SJCRH30 (cell line): ENCODE measurements at regions not wholly inside any gene's neighbourhood (a gene's known extent, or its start where the extent isn't known, plus 50 kb on each side); places are given as distances from the start of the nearest gene placed in this dataset.

ENCODE experiments used
- DNase-seq, 2 experiments: peaks; one replicate each; pipeline ENCODE4 v3.0.0-alpha.2; 2015 to 2020
- H3K27ac ChIP-seq: fragments of 250-450 bp; sonication (Bioruptor Pico); 2 replicates; pipeline ENCODE4 v1.5.1; 2020; ENCODE audit warnings: mild to moderate bottlenecking, moderate library complexity
- H3K27me3 ChIP-seq: fragments of 250-450 bp; sonication (Bioruptor Pico); 2 replicates; pipeline ENCODE4 v1.5.1; 2020; ENCODE audit warnings: mild to moderate bottlenecking, moderate library complexity
- H3K36me3 ChIP-seq: fragments of 250-450 bp; sonication (Bioruptor Pico); 2 replicates; pipeline ENCODE4 v1.5.1; 2020; ENCODE audit warnings: mild to moderate bottlenecking, moderate library complexity
- H3K4me1 ChIP-seq: fragments of 250-450 bp; sonication (Bioruptor Pico); 2 replicates; pipeline ENCODE4 v1.5.1; 2020; ENCODE audit warnings: mild to moderate bottlenecking, moderate library complexity
- H3K4me3 ChIP-seq: fragments of 250-450 bp; sonication (Bioruptor Pico); 2 replicates; pipeline ENCODE4 v1.5.1; 2020; ENCODE audit warnings: mild to moderate bottlenecking, moderate library complexity
- H3K9me3 ChIP-seq: fragments of 250-450 bp; sonication (Bioruptor Pico); replicated peaks from 2 replicates; pipeline ENCODE4 v1.5.1; 2020; ENCODE audit warnings: mild to moderate bottlenecking, moderate library complexity

DNA sequence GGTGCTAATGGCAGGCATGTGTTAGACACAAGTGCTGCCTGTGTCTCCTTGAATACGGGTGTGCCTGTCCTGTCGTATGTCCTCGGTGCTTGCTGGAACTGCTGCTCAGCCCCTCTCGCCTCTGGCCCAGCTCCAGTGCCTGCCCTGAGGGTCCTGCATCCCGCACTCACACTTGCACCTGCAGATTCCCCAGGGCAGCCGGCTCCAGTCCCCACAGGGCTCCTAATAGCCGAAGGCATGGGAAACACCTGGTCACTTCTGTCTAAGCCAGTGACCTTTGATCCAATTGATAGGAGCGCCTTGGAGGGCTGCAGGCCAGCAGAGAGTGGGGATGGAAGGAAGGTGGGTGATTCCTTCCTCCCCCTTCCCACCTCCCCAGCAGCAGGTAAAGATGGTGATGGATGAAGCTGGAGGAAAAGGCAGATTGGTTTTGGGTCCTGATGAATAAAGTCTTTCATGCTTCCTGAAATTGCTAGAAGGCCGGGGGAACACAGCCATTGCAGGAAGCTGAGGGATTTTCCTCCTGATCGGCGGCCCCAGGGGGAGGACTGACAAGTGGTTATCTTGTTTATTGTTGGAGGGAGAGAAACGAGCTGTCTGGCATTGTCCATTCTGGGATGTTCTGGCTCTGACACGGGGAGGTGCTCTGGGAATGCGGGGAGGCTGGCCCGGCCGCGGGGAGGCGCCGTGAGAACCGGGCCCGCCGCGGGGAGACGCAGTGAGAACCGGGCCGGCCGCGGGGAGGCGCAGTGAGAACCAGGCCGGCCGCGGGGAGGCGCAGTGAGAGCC, 110.9 kb upstream of the B3GAT1 start:
- Histone ChIP-seq H3K9me3 (no peaks in the 10 kb centered on the region), H3K27ac (no peak overlapping the region), H3K27me3 (peaks cover 10% of the 10 kb centered on the region; the same call in 1 of the 2 replicates), H3K4me3 (no peak overlapping the region), H3K36me3 (no peaks in the 10 kb centered on the region), H3K4me1 (no peaks in the 10 kb centered on the region)
- no peak for DNase-seq

- no peaks in the 10 kb centered on the region for H3K4me1 ChIP-seq
- peaks cover 10% of the 10 kb centered on the region; the same call in 1 of the 2 replicates for H3K27me3 ChIP-seq
- H3K4me3 ChIP-seq: no peak overlapping the region
- no peak overlapping the region for H3K27ac ChIP-seq
- H3K36me3 ChIP-seq: no peaks in the 10 kb centered on the region
- no peak for DNase-seq
- H3K9me3 ChIP-seq: no peaks in the 10 kb centered on the region
These were observed 109.6 kb upstream of the B3GAT1 start for GRCh38 chr11:134521452-134522289.

DNA sequence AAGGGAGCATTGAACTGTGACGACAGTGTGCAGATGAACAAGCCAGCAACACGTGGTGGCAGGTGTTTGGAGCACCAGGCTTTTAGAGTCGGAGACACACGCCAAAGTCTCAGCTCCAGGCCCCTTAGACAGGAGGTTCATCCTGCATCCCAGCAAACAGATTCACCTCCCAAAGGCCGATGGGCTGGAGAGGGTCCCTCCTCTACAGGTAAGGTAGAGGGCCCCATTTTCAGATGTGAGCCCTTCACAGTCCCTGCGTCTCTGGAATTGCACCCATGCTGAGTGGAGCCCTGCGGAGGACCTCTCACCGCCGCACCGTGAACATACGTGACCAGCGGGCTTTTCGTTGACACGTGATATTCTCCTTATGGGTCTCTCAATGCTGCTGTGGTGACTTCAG, 109.0 kb upstream of the B3GAT1 start:
- Histone ChIP-seq H3K4me3 (no peak overlapping the region), H3K27ac (no peak overlapping the region), H3K36me3 (no peaks in the 10 kb centered on the region), H3K4me1 (no peaks in the 10 kb centered on the region), H3K9me3 (no peaks in the 10 kb centered on the region), H3K27me3 (peaks cover 10% of the 10 kb centered on the region; the same call in 1 of the 2 replicates)
- DNase-seq: no peak

DNA sequence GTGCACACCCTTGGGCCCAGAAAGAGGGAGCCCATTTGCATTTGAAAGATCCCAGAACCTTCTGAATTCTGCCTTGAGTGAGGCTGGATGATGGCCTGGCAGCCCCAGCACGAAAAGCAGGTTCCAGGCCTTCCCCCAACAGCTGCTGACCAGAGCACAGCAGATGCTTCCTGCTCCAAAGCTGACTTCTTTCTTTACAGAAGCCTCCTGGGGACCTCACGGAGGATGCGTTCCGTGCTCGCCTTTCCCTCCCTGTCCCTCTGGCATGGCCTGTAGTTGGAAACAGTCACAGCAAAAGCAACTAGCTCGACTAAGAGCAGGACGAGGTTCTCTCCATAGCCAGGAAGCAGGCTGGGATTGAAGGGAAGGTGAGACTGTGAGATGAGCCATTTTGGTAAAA, 107.7 kb upstream of the B3GAT1 start:
- DNase-seq: no peak
- Histone ChIP-seq H3K27ac (no peak overlapping the region), H3K4me1 (no peaks in the 10 kb centered on the region), H3K4me3 (no peak overlapping the region), H3K36me3 (no peaks in the 10 kb centered on the region), H3K27me3 (peaks cover 10% of the 10 kb centered on the region; the same call in 1 of the 2 replicates), H3K9me3 (no peaks in the 10 kb centered on the region)

DNA sequence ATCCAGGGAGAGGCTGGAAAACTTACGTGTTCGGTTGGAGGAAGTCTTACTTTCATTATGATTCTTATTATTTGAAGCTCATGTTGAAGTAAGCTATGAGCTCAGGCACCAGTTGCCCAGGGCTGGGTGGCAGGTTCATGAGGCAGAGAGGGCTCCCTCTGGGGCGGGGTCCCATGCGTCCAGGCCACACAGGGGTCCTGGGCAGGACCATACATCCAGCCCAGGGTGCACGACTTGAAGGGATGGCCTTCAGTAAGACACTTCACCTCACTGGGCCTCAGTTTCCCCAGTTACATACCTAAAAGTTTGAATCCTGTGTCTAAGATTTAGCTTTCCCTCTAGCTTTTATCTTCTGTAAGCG, 107.3 kb upstream of the B3GAT1 start:
- Histone ChIP-seq H3K9me3 (no peaks in the 10 kb centered on the region), H3K36me3 (no peaks in the 10 kb centered on the region), H3K27me3 (peaks cover 10% of the 10 kb centered on the region; the same call in 1 of the 2 replicates), H3K4me3 (no peak overlapping the region), H3K4me1 (no peaks in the 10 kb centered on the region), H3K27ac (no peak overlapping the region)
- DNase-seq: no peak

DNA sequence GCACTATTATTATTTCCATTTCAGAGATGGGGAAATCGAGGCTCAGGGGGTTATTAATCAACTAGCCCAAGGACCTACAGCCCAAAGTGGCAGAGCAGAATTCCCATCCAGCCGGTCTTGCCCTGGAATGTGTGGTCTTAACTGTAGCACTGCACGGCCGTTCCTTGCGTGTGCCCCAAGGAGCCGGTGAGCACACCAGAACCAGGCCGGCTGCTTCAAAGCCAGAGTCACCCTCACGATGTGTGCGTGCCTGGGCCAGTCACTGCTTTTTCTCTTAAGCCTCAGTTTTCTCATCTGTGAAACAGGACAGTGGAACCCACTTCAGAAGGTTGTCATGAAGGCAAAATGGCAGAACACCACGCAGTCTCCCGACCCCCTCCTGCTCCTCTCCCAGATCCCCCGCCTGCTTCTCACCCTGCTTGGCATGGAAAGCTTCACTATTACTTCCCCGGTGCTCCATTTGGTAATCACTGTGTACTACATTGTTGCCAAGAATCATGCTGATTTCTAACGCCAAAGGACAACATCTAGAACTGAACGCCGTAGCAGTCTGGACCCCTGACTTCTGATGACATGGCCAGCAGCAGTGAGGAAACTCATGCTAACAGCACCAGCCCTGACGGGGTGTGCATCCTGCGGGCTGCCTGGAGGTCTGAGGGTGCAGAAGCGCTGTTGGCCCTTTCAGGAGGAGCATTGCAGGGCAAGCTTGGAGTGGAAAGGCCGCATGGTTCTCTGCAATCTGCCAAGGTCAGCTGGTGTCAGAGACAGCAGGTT, 106.8 kb upstream of the B3GAT1 start:
- H3K27me3 ChIP-seq: peaks cover 13% of the 10 kb centered on the region; the same call in 1 of the 2 replicates
- DNase-seq: no peak
- no peaks in the 10 kb centered on the region for H3K36me3 ChIP-seq
- H3K4me3 ChIP-seq: no peak overlapping the region
- H3K4me1 ChIP-seq: no peaks in the 10 kb centered on the region
- H3K27ac ChIP-seq: no peak overlapping the region
- no peaks in the 10 kb centered on the region for H3K9me3 ChIP-seq

DNA sequence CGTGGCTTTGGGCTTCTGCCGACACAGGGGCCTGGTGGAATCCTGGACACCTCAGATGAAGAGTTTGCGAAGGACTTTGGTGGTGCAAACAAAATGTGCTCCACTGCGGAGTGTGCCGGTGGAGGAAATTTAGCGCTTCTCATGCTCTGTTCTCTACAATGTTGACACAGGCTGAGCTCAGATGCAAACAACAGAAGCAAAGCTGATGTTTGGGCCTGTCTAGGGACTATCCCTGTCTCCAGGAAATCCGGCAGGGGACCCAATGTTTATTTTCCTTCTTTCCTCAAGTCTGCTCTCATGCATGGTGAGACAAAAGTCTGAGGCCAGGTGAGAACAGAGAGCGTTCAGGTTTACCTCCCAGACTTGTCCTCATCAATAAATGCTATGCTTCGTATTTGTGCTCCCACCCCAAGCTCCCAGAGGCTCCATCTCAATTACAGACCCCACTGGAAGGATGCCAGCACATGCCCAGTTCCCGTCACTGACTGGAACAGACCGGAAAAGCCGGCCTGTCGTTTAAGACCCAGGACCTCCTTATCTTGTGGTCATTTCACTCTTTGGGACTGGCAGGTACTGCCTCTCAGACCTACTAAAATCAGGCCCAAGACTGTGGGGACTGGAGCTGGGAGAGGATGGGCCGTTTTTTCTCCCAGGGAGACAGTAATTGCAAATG, 105.7 kb upstream of the B3GAT1 start:
- no peak for DNase-seq

DNA sequence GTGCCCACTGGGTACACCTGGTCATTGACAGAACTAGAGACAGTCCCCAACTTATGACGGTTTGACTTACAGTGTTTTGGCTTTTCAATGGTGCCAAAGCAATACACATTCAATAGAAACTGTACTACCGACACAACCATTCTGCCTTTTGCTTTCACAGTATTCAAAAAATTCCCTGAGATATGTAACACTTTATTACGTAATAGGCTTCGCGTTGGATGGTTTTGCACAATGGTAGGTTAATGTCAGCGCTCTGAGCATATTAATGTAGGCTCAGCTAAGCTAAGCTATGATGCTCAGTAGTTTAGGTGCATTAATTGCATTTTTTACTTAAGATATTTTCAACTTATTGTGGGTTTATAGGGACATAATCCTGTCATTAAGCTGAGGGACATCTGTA, 105.1 kb upstream of the B3GAT1 start:
- Histone ChIP-seq H3K27ac (no peak overlapping the region), H3K36me3 (no peaks in the 10 kb centered on the region), H3K4me1 (no peaks in the 10 kb centered on the region), H3K4me3 (no peak overlapping the region), H3K27me3 (peaks cover 17% of the 10 kb centered on the region; the same call in 1 of the 2 replicates), H3K9me3 (no peaks in the 10 kb centered on the region)
- DNase-seq: no peak

More for the DNA sequence above, 105.7 kb upstream of the B3GAT1 start:
- H3K27ac ChIP-seq: no peak overlapping the region
- no peaks in the 10 kb centered on the region for H3K9me3 ChIP-seq
- no peak overlapping the region for H3K4me3 ChIP-seq
- no peaks in the 10 kb centered on the region for H3K36me3 ChIP-seq
- peaks cover 13% of the 10 kb centered on the region; the same call in 1 of the 2 replicates for H3K27me3 ChIP-seq
- H3K4me1 ChIP-seq: no peaks in the 10 kb centered on the region

- H3K4me3 ChIP-seq: no peak overlapping the region
- no peaks in the 10 kb centered on the region for H3K9me3 ChIP-seq
- no peak overlapping the region for H3K27ac ChIP-seq
- DNase-seq: no peak
- H3K4me1 ChIP-seq: no peaks in the 10 kb centered on the region
- H3K36me3 ChIP-seq: no peaks in the 10 kb centered on the region
- H3K27me3 ChIP-seq: peaks cover 23% of the 10 kb centered on the region; the same call in 1 of the 2 replicates
These were observed 104.5 kb upstream of the B3GAT1 start for GRCh38 chr11:134516529-134516928.

GRCh38 chr11:134515081-134515960, 103.3 kb upstream of the B3GAT1 start:
- no peaks in the 10 kb centered on the region for H3K36me3 ChIP-seq
- no peaks in the 10 kb centered on the region for H3K9me3 ChIP-seq
- DNase-seq: no peak

DNA sequence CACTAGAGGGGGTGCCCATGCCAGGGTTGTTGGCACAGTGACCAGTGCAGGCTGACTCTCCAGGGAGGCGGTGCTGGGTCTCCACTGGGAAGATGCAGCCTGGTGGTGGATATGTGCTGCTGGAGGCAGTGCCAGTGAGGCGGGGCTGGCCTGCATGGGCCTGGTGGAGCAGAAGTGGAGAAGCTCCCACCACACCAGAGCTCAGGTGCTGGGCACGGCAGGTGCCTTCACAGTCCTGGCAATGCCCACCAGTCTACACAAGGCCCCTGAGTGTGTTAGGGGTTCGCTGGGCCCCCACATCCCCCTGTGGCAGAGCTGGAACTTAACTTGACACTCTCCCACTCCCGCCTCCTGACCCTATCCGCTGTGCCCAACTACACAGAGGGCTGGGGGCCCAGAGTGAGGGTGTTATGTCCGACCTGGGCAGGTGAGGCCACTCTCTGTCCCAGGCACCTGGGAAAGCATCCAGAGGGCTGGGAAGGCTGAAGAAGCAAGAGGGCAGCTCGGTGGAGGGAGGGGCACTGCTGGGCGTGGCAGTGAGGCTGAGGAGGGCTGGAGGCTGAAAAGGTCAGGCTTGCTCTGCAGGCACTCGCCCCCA, 102.4 kb upstream of the B3GAT1 start:
- H3K27me3 ChIP-seq: peaks cover 15% of the 10 kb centered on the region; the same call in 1 of the 2 replicates
- no peaks in the 10 kb centered on the region for H3K4me1 ChIP-seq
- no peak for DNase-seq

More at GRCh38 chr11:134515081-134515960, 103.3 kb upstream of the B3GAT1 start:
- Histone ChIP-seq H3K4me3 (no peak overlapping the region), H3K27me3 (peaks cover 24% of the 10 kb centered on the region; the same call in 1 of the 2 replicates), H3K4me1 (no peaks in the 10 kb centered on the region), H3K27ac (no peak overlapping the region)

GRCh38 chr11:134513585-134514120, 101.6 kb upstream of the B3GAT1 start:
- Histone ChIP-seq H3K27ac (no peak overlapping the region), H3K4me1 (no peaks in the 10 kb centered on the region), H3K9me3 (no peaks in the 10 kb centered on the region), H3K4me3 (no peak overlapping the region), H3K27me3 (peaks cover 20% of the 10 kb centered on the region; the same call in 1 of the 2 replicates), H3K36me3 (no peaks in the 10 kb centered on the region)
- DNase-seq: no peak

More for the DNA sequence above, 102.4 kb upstream of the B3GAT1 start:
- Histone ChIP-seq H3K27ac (no peak overlapping the region), H3K36me3 (no peaks in the 10 kb centered on the region), H3K9me3 (no peaks in the 10 kb centered on the region), H3K4me3 (no peak overlapping the region)
